ENCODE measurements at regions not wholly inside any gene's neighbourhood (a gene's known extent, or its start where the extent isn't known, plus 50 kb on each side); places are given as distances from the start of the nearest gene placed in this dataset.

GRCh38 chr4:180565856-180566431, 1677.3 kb upstream of the TENM3 start:
- no peak for DNase-seq (ENCODE audit: low spot score)

DNA sequence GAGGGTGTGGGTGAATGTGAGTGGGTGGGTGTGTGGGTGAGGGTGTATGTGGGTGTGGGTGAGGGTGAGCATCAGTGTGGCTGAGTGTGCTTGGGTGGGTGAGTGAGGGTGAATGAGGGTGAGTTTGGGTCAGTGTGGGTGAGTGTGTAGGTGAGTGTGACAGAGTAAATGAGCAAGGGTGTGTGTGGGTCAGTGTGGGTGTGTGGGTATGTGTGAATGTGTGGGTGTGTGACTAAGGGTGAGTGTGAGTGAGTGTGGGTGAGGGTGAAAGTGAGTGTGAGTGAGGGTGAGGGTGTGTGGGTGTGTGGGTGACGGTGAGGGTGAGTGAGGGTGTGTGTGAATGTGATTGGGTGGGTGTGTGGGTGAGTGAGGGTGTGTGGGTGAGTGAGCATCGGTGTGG, 1676.7 kb upstream of the TENM3 start:
- no peak for DNase-seq (ENCODE audit: low spot score)

DNA sequence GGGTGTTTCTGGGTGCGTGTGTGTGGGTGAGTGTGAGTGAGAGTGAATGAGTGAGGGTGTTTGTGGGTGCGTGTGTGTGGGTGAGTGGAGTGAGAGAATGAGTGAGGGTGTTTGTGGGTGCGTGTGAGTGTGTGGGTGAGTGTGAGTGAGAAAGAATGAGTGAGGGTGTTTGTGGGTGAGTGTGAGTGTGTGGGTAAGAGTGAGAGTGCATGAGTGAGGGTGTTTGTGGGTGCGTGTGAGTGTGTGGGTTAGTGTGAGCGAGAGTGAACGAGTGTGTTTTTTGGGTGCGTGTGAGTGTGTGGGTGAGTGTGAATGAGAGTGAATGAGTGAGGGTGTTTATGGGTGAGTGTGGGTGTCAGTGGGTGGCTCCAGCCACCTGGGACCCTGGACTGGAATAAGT, 1676.1 kb upstream of the TENM3 start:
- no peak for DNase-seq (ENCODE audit: low spot score)

GRCh38 chr4:180571516-180572055, 1671.6 kb upstream of the TENM3 start:
- no peak for DNase-seq (ENCODE audit: low spot score)

- DNase-seq (ENCODE audit: low spot score): no peak
These were observed 1665.0 kb upstream of the TENM3 start for GRCh38 chr4:180578175-180578574.

GRCh38 chr4:180581061-180581460, 1662.1 kb upstream of the TENM3 start:
- DNase-seq (ENCODE audit: low spot score): no peak

DNA sequence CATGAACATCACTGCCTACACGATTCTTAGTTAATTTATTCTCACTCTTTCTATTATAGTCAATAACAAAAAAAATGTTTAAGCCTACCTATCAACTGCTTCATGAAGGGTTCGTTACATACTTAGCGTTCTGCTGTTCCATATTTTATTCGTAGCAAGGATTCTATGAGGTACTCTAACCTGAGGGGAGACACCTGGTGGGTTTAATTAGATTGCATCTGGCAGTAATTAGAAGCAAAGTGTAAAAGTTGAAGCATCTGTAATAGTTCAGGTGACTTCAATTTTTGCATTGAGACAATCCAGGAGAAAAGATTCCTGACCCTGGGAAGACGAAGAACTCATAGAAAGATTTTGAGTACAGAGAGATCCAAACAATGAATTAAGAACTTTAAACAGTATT, 1655.8 kb upstream of the TENM3 start:
- DNase-seq (ENCODE audit: low spot score): no peak

DNA sequence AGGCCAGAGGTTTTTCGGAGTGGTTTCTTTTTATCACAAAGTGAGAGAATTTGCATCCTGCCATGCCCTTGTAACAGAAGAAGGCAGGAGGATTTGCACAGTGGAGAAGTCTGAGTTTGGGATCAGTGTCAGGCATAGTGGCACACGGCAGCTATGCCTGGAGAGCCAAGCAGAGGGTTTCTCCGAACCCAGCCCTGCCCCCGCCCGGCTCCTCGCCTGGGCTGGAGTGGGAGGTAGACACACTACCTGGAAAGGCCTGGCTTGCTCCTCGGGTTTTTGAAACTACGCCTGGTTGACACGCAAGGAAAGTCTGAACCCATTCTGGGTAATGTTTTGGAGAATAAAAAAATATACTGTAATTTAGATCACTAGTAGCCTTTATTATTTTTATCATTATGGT, 1653.6 kb upstream of the TENM3 start:
- no peak for DNase-seq (ENCODE audit: low spot score)

- DNase-seq (ENCODE audit: low spot score): no peak
These were observed 1646.2 kb upstream of the TENM3 start for GRCh38 chr4:180596888-180597483.

DNA sequence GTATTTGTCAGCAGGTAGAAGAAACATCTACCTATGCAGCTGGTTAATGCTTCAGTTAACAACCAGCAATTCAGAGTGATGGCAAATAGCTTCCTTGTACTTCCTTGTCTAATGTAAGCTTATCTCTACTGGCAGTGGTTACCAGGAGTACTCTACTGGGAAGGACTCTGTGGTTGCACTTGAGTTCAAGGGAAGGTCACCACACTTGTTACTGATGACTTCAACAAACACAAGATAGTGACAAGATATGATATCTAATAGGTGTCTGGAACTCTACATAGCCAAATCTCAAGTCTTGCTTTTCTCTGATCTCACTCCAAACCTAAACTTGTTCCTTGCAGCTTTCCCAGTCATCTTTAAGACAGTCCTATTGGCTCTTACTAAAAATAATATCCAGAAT, 1644.9 kb upstream of the TENM3 start:
- no peak for DNase-seq (ENCODE audit: low spot score)

- DNase-seq (ENCODE audit: low spot score): no peak
These were observed 1639.4 kb upstream of the TENM3 start for GRCh38 chr4:180603791-180604190.

DNA sequence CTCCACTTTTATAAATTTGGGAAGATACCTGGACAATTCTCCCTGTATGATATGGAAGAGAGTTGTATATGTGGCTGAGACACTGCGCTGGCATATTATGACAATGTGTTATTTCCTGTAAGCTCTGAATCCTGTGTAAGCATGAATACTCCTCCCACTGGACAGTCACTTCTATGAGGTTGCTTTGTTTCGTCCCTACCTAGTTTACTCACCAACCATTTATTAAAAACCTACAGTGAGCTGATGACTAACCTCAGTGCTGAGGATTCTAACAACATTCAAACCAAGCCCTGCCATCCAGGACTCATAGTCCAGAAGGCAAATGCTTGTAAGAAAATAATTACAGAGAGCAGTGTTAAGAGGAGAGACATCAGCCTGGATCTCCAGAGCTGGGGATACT, 1632.9 kb upstream of the TENM3 start:
- DNase-seq (ENCODE audit: low spot score): no peak

- no peak for DNase-seq (ENCODE audit: low spot score)
These were observed 1627.5 kb upstream of the TENM3 start for GRCh38 chr4:180615746-180616145.

DNA sequence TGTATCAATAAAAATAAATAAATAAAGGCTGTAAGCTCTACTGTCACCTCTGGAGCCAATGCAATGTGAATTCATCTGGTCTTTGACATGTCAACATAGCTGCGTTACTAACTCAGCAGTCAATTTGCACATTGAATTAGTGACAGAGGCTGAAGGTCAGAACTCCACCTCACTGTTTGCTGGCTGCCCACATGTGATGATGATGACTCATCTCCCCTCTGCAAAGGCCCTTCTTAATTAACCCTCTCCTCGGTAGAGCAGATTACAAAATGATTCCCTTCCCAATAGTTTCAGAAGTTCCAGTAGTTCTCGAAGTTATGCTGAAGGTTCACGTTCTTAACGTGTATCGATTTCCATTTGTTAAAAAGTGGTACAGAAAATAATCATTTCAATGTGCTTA, 1626.0 kb upstream of the TENM3 start:
- peak; percentile 16 for DNase-seq (ENCODE audit: low spot score)

DNA sequence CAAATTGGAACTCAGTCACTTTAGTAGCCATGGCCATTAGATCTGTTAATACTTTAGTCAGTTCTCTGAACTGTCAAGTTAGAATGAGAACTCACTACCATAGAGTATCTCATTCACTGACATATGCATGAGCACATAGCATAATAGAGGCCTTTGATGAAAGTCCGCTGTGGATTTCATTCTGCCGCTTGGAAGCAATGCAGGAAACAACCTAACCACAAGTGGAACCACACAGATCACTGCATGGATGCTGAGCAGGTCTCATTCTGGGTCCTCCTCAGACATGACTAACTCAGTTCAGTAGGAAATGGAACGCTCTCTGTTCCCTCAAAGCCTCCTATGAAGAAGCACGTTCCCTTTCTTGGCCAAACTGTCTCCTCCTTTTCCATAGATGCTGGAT, 1624.8 kb upstream of the TENM3 start:
- DNase-seq (ENCODE audit: low spot score): no peak

DNA sequence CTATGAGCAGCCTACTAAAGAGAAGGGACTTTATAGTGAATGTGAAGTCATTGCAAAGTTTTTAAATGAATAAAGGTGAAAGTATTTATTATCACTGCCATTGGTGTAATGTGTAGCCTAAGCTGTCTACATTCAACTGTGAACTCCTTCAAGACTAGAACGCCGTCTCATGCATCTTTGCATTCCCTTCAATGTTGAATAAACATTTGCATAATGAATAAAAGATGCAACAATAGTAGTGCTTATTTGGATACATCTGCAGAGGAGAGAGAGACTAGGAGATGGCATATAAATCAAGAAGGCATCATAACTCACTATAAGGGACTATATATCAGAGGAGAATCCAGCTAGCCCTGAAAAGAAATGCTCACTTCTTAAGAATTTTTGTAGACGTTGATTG, 1623.8 kb upstream of the TENM3 start:
- DNase-seq (ENCODE audit: low spot score): no peak

GRCh38 chr4:180622254-180622653, 1620.9 kb upstream of the TENM3 start:
- DNase-seq (ENCODE audit: low spot score): no peak

DNA sequence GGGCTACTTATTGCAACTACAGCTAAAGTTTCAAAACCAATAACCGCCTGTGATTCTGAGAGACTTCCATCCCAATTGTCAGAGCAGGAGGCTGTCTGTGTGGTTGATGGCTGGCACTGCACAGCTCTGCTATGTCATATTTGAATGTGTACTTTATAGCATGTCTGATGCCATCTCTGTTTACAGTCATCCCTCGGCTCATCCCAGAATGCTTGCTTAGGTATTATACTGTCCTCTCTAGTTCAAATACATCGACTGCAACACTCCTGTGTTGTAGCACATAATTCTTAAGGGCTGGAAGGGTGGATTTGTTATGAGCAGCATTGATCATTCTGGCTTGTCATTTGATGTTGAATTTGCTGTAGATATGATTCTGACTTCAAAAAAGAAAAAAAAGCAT, 1617.5 kb upstream of the TENM3 start:
- DNase-seq (ENCODE audit: low spot score): no peak

DNA sequence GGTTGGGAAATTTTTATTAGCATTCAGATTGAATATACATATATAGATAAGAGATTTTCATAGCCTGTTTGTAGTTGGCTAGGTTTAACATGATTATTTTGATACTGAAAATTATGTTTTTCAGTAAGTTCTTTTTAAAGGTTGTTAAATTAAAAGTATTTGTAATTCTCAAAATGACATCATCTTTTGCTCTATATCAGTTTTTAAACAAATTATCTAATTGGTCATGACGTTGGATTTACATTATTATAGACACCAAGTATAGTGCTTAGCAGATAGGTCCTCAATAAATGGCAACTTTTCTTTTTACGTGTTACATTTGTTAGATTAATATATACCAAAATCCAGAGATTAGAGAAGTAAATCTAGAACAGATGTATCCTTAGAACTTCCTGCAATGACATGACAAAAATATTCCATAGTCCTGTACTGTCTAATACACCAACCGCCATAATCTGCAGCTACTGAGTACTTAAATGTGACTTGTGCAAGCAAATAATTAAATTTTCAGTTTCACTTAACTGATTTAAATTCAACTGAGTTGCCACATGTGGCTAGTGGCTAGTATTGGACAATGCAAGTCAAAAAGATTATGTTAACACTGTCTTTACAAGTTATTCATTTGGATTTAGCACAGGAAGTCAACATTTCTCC, 1613.1 kb upstream of the TENM3 start:
- no peak for DNase-seq (ENCODE audit: low spot score)

DNA sequence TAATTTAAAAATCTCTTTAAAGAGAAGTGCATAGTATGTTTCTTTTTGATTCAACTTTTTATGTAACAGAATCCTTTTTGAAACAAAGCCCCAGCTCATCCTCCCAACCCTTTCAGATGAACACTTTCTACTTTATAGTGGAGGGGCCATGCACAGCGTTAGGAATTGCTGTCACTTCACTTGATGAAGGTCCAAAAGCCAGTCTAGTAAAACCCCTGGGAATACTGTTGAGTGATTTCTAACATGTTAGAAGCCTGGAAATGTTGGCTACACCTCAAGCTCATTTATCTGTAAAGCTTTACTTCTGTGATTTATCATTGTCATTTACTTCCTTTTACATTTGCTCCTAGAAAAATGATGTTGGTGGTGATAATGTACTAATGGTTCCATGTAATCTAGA, 1608.9 kb upstream of the TENM3 start:
- DNase-seq (ENCODE audit: low spot score): no peak

GRCh38 chr4:180635281-180635680, 1607.9 kb upstream of the TENM3 start:
- DNase-seq (ENCODE audit: low spot score): no peak

DNA sequence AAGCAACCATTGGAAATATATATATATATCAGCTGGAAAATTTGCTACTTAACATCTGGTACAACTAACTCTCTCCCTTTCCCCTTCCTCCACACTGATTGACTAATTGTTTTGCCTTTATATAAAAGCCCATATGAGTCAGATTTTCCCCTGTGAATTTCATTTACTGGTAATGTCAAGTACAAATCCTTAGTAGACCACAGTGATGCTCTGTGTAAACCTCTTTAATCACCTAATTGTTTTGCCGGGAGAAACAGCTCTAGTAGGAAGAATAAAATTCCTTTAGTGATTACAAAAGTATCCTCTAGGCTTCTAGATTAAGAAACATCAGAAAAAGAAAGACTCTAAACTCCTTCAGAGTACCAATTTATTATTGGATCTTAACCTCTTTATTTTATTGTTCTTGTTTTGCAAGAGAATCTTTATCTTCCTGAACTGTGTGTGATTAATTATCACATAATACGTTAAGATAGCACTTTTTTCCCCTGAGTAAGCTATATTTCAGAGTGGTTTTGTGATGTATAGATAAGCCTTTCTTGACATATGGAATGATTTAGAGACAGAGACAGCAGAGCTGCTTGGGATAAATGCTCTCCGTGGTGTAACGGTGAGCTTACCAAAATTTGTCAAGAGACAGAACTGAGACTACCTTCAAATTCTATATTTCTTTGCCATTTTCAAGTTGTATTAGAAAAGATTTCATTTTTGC, 1606.4 kb upstream of the TENM3 start:
- no peak for DNase-seq (ENCODE audit: low spot score)

DNA sequence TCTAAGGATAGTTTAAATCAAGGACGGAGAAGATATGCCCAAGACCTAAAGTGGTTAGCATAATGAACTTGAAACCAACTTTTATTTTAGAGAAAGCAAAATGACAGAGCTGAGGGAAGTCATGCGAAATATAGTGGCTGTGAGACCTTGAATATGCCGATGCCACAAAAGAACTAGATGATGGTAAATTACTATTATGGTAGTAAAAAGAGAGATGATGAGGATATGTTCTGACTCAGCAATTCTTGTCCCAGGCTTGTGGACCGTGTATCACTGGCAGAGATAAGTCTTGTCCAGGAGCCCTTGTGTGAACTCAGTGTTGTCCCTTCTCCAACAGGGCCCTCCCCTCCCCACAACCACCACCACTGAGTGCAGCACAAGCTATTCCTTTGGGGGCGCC, 1605.6 kb upstream of the TENM3 start:
- DNase-seq (ENCODE audit: low spot score): no peak
